GM19452 (cell line): ENCODE measurements at regions not wholly inside any gene's neighbourhood (a gene's known extent, or its start where the extent isn't known, plus 50 kb on each side); places are given as distances from the start of the nearest gene placed in this dataset.

Experiments
- ATAC-seq: cut with Tn5 transposase; IDR thresholded peaks from one replicate; pipeline ENCODE4 v1.9.1; 2021; ENCODE audit not compliant: unreplicated experiment

DNA sequence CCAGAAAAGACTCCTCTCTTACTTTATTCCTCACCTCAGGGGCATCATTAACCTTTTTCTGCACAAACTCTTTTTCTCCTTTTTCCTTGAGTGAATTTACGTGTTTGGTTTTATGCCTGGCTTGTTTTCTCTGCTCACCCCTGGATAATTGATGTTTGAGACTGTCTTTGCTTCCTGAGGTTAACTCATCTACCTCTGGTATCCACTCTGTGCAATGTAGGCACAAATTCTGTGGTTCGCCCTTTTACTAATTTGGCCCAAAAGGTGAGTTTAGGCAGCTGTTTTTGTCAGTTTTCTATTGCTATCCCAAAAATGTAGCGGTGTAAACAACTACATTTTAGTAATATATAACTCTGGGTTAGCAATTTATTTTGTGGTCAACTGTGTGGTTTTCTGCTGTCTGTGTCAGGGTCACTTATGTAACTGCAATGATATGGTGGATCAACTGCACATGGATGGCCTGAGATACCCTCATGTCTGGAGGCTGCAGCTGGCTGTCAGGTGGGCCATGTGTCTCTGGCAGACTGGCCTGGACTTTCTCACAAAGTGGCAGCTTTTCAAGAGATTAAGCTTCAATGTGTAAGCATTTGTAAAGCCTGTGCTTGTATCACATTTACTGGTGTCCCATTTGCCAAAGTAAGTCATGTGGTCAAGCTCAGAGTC is 329.7 kb downstream of the FSIP2 start:
- ATAC-seq, result no peak

DNA sequence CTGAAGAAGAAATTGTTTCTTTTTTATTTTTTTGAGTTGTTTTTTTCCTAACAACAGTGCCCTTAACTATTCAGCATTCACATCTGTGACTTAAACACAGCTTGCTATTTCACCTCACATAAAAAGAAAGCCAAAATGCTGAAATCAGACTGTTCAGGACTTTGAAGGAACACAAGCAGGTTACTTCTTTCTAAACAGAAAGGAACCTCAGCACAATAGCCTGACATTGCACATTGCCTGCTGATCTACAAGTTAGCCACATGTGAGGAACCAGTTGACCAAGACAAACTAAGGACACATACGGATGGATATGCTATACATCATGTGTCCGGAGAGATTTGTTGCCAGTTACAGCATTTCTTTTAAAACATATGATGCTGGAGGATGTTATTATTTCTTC is 331.1 kb downstream of the FSIP2 start:
- no peak for ATAC-seq

DNA sequence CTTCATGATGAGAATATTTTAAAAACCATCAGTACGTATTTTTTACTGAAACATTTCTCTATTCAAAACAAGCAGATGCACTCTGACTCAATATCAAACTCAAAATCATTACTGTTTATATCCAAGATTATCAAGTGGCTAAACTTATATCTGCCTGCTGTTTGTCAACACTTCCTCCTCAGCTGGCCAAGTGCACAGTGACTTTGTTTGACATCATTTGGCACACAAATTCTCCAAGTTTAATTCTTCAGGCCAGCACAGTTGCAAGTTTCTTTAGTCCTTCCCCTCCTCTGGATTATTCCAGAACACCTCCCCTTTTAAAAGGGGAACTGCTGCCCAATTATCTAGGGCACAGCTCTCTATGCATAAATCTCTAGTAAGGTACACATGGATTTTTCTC is 346.6 kb downstream of the FSIP2 start:
- no peak for ATAC-seq

DNA sequence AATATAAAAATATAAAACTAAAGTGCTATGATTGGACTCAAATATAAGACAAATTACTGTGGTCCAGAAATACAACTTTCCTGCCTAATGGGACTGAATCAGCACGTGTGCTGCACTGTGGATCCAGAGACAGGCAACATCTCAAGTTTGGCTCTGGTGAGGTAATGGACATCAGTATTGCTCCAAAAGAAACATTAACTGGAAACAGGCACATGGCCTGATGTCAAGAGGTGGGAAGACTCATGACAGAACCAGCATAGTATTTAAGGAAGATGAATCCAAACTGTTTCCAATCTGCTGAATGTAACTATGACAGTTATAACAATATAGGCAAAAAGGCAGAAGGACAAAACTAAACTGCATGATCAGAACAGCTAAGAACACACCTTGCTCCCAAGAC is 354.6 kb downstream of the FSIP2 start:
- ATAC-seq, result no peak

DNA sequence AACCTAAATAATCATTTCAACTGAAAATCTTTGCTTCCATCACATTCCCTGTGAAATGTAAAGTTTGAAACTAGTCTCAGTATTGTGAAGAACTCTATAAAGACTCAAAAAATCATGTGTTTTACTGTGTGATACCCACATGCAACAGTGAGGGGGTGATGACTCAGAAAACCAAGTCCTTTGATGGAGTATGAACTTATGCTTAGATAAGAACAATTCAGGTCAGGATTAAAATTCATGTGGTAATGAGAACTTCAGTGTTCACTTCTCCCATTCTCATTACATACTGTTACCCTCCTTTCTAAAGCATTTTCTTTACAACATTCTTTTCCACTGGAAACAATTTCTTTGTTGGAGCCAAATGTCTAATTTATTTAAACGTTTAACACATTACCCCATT is 360.2 kb downstream of the FSIP2 start:
- no peak for ATAC-seq

DNA sequence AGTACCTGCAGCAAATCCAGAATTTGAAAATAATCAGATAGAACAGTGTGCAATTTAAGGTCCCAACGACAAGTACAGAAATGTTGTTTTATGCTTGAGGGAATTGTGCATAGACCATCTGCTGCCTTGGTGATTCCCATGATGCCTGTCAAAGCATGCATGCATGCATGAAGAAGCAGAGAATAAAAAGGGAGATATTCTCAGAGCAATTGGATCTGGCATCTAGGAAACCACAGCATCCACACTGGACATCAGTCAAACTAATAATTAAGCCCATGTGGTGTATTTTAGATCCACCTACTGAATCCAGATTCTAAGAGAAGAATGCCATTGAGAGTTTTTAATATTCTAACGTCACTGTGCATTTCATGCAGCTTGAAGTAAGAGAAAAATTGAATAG is 361.2 kb downstream of the FSIP2 start:
- no peak for ATAC-seq

DNA sequence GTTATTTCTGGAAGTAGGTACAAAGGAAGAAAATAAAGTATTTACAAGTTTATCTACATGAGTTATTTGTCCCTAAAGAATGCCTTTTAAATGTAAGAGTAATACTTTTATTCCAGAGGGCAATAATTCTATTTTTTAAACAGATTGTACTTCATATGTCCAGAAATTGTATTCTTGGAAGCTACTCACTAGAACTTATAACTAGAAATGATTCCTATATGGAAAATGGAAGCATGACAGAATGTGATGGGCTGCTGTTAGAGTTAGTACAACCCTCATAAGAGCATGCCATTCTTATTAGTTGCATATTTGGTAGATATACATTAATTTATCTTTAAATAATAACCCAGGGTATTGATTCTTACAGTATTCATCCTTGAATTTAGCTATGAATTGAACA is 362.0 kb downstream of the FSIP2 start:
- no peak for ATAC-seq

DNA sequence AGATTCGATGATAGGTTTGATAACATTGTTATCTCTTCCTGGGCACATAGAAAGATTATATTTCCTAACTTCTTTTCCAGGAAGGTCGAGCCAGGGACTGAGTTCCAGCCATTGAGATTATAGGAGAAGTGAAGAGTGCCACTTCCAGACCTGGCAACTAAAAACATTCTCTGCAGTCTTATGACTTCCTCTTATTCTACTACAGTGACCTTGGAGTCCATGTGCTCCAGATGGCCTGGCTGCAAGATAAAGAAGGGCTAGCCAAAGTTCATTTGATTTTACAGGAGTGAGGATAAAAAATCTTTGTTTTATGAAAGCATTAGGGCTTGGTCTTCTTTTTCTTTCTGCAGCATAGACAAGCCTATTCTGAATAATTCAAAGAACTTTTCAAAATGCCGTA is 363.0 kb downstream of the FSIP2 start:
- no peak for ATAC-seq

DNA sequence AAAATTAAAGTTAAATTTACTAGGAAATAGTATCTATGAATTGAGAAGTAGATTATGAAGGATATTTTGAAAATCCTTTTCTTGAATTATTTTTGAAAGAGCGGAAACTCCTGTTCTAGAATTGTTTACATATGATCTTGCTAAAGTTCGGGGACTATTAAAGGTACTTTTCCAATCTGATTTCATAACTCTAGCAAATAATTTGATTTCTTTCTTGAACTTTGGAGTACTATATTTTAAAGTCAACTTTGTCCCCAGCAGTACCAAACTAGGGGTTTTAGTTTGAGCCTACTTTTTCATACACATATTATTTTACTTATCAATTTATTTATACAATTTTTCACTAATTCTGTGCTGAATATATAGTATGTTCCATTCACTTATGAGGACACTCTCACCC is 364.7 kb downstream of the FSIP2 start:
- no peak for ATAC-seq

DNA sequence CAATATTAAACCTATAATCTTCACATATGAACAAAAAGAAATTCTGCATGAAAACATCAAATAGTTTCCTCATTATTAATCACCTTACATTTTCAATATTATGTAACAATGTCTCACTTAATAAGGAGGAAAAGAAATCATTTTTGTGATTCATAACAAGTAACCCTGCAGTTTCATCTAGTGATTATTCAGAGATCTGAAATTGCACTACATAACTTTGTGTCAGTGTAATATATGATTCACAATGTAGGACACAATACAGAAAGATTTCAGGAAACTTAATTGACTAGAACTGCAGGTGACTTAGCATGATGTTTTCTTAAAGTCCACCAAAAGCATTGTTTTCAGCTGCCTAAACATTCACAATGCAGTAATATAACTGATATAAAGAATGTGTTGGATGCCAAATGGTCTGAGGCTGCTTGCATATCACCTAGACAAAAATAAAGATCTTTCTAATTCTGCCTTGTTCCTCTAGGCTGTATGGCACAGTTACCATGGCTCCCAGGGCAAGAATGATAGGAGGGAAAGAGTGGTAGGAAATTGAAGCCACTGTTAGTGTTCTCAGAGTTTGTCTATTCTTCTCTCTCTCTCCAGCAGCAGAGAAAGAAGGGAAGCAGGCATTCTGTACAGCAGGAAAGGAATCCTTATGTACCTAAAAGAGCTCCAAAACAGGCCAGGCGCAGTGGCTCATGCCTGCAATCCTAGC is 366.6 kb downstream of the FSIP2 start:
- ATAC-seq, result no peak

DNA sequence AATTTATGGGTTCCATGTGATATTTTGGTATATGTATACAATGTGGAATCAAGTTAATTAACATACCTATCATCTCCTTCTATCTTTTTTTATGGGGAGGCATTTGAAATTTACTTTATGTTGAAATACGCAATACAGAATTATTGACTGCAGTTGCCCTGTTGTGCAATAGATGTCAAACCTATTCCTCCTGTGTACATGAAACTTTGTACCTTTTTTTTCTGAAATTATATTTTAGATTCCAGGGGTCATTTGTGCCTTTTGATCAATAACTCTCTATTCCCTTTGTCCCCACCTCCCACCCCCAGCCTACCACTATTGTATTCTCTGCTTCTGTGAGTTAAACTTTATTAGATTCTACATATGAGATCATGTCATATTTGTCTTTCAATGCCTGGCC is 369.9 kb downstream of the FSIP2 start:
- ATAC-seq, result no peak

DNA sequence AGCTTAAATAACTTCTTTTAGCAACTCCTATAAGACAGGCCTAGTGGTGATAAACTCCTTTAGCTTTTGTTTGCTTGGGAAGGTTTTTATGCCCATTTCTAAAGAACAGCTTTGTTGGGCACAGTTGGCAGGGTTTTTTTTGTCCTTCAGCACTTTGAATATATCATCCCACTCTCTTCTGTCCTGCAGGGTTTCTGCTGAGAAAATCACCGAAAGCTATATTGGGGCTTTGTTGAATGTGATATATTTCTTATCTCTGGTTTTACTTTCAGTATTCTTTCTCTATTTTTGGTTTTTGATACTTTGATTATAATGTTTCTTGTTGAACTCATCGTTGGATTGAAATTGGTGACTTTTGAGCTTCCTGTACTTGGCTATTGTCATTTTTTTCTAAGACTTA is 372.8 kb upstream of the ZC3H15 start:
- no peak for ATAC-seq

DNA sequence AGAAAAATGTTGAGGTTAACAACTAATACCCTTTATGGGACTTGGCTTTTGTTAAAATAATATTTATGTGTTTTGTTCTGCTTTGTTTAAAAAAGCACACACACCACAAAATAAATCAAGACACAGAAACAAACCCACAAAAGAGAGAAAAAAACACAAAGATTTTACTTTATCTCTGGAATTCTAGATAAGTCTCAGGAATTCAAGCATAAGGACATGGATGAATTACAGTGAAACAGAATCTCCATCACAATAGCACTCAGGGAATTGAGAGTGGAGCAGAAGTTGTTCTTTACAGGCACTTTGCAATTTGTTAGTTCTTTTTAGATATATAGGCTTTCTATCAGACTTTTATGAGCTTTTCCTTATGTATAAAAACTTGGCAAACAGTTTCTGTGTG is 360.9 kb upstream of the ZC3H15 start:
- no peak for ATAC-seq

DNA sequence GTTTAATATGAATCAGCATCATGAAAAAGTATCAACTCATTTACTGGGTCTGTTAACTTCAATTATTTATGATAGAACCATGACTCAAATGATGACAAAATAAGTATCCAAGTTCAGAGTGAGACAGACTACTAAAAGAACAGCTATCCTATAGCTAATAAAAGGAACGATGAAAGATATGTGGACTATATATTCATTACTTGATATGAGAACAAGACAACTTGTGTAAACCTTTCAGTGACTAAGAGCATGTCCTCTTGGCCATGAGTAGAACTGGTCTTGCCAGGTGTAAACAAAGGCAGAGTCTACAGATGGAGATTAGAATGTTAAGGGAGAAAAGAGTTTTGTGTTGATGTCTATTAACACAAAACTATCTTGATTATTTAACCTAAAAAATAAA is 360.4 kb upstream of the ZC3H15 start:
- ATAC-seq, result no peak

DNA sequence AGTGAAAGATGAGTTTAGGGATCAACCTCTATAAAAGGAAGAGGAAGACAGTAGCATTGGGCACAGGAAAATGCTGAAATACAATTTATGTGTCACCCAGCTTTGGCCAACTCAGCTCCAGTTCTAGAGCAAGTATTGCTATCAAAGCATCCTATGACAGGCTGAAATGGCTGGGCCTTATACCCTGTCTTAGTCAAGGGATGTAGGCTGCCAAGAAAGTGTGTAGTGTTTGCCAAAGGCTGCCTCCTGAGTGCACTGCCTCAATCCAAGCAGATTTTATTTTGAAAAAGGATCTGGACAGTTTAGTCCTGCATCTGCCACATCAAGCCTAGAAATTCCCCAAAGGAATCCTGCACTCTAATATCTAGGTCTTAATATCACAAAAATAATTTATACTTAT is 359.9 kb upstream of the ZC3H15 start:
- ATAC-seq, result no peak

DNA sequence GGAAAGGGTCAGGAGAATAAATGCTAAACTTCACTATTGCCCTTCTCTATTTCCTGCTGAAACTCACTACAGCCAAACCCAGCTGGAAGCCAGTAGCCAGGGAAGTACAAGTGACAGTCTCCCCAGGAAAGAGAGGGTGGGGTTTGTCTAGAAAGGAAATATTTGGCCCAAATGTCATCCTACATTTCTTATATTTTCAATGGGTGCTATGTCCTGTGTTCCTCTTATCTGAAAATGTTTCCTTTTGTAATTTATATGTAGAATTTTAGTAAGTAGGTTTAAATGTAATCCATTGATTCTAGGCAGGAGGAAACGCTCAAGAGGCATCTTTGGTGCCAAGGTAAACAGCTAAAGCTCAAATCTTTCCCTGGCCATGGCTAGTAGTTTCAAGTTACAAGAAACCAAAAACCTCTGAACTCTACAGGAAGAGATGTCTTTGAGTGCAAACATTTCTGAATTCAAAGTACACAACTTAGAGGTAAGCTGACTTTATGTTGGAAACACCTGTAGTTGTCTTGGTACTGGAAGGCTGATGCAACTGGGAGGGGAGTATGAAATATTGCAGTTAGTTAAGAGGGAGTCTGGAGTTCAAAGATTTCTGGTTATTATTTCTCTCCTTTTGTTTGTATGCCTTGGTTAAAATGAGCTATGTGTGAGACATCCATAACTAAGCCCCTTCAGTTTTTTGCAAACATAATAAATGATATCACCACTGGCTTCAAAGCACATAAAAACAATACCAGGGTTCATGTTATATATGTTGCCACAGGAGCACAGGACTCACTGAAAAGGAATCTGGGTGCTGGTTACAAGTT is 356.1 kb upstream of the ZC3H15 start:
- no peak for ATAC-seq

DNA sequence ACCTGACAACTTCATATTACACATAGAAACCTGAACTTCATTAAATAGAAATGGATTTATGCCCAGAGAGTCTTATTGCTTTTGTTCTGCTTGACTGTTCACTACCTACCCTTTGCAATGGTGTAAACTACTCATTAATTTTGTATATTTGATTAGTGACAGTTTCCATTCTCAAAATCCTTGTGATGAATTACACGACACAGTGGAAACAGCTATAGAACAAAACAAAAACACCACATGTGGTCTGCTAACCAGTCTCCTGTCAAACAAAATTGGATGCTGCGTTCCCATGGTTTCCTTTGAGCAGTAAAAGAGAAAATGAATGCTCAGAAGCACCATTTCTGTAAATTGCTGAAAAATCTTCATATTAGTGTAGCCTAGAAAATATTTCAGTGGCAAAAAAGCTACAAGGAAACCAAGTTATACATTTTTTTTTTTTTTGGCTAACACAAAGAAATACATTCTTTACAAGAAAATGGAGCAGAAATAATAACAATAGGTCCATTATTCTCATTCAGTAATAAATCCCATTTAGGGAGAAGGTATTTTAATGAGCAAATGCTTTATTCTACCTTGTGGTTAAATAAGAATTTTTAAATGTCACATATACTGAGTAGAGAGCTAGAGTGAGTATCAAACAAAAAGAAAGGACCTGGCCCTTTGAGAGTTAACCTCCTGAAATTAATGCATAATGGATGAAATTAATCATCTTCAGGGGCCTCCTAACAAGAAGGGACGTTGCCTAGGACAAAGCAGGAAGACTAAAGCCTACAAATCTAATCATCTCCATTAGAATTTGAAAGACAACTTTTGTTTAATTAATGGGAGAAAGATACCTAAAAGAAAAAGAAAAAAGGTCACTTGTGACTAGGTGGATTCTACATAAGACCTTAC is 355.1 kb upstream of the ZC3H15 start:
- no peak for ATAC-seq

DNA sequence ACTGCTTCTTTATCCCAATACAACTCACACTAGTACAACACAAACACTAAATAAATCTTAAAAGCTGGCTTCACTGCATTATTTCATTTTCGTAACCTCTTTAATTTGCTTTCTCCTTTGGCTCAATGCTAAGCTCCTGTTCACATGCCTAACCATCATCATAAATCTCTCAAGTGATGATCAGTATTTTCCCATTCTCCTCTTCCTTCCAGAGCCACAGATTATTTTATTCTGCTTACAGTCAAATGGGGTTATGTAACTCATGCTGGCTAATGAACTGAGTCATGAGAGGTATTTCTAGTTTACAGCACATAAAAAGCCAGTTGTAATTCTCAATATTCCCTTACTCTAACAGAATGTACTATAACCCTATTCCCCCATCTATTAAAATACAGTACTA is 350.4 kb upstream of the ZC3H15 start:
- ATAC-seq, result no peak

DNA sequence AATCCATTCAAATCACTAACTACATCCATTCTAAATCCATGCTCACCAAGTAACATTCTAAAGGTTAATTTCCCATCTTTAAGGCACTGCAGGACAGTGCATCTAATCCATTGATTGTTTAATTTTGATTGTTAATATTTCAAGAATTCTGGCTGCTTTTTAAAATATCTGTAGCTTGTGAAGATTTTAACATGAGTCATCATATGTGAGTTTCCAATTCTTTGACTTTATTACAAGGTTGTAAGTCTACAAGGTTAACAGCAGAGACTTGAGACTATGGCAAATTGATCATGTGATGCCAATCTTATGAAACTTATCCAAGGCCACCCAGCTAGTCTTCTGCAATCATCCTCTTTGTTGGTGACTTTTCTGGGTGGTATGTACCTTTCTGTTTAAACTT is 349.2 kb upstream of the ZC3H15 start:
- no peak for ATAC-seq

DNA sequence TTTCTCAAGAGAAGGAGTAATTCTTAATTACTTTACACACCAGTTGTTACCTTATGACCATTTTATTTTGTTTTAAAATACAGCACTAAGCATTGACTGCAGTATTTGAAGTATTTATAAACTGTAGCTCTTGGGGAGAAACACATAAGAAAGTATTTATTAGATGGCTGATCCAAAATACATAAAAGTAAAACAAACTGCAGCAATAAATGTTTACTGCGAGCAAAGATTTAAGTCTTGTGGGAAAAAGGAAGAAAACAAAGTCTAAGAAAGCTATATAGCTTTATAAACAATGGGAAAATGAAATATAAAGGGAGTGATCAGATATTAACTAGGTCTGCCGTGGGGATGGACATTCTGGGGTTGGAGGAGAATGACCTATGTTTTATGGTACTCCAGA is 347.2 kb upstream of the ZC3H15 start:
- ATAC-seq, result no peak

DNA sequence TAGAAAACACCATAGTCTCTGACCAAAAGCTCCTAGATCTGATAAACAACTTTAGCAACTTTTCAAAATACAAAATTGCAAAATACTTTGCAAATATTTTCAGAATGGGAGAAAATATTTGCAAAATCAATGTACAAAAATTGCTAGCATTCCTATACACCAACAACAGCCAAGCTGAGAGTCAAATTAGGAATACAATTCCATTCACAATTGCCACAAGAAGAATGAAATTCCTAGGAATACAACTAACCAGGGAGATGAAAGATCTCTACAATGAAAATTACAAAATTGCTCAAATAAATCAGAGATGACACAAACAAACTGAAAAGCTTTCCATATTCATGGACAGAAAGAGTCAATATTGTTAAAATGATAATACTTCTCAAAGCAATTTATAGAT is 327.0 kb upstream of the ZC3H15 start:
- no peak for ATAC-seq
